Naive thymus-derived CD8-positive, alpha-beta T cell (primary cell): ENCODE measurements at regions not wholly inside any gene's neighbourhood (a gene's known extent, or its start where the extent isn't known, plus 50 kb on each side); places are given as distances from the start of the nearest gene placed in this dataset.

Experiments
- ATAC-seq, 2 donors: fragments of 150-1000 bp; cut with Tn5 transposase in 1 of 2; sonication (Bioruptor Pico), chemical (Tn5 transposase) in 1 of 2; 1 replicate in 1 of 2; 2 replicates in 1 of 2; pipeline ENCODE4 v1.10.0; 2021; ENCODE audit warnings: mild to moderate bottlenecking in 2 of 2, moderate library complexity in 2 of 2
- POLR2A ChIA-PET: fragments of 350-600 bp; sonication (Branson Sonifier 250); formaldehyde crosslinking; loops from one replicate; lab custom pipeline; 2021; ENCODE audit warnings: antibody characterized with exemption; lab: Charles Lee
- DNase-seq, 10 donors: peaks; one replicate each; pipeline versions ENCODE4 v3.0.0 to v3.0.0-alpha.2; 2020 to 2022
- H3K27ac Mint-ChIP-seq, 10 donors: one replicate each; pipeline ENCODE4 v1.8.0; 2020 to 2022; ENCODE audit warnings: mild to moderate bottlenecking in 10 of 10, mixed read lengths in 10 of 10, moderate library complexity in 4 of 10, inconsistent platforms in 1 of 10
- H3K27me3 Mint-ChIP-seq, 5 donors: one replicate each; pipeline ENCODE4 v1.8.0; 2021 to 2022; ENCODE audit warnings: mixed read lengths in 5 of 5
- H3K36me3 Mint-ChIP-seq, 3 donors: one replicate each; pipeline ENCODE4 v1.8.0; 2020 to 2022; ENCODE audit warnings: mixed read lengths in 3 of 3, mild to moderate bottlenecking in 2 of 3, inconsistent platforms in 1 of 3
- H3K4me1 Mint-ChIP-seq, 4 donors: one replicate each; pipeline ENCODE4 v1.8.0; 2021 to 2022; ENCODE audit warnings: mixed read lengths in 4 of 4
- H3K4me3 Mint-ChIP-seq, 10 donors: one replicate each; pipeline ENCODE4 v1.8.0; 2020 to 2022; ENCODE audit warnings: mild to moderate bottlenecking in 10 of 10, mixed read lengths in 10 of 10, moderate library complexity in 6 of 10, inconsistent platforms in 1 of 10
- H3K9me3 Mint-ChIP-seq, 9 donors: one replicate each; pipeline ENCODE4 v1.8.0; 2020 to 2022; ENCODE audit warnings: mixed read lengths in 9 of 9, mild to moderate bottlenecking in 3 of 9, inconsistent platforms in 1 of 9, moderate library complexity in 1 of 9

DNA sequence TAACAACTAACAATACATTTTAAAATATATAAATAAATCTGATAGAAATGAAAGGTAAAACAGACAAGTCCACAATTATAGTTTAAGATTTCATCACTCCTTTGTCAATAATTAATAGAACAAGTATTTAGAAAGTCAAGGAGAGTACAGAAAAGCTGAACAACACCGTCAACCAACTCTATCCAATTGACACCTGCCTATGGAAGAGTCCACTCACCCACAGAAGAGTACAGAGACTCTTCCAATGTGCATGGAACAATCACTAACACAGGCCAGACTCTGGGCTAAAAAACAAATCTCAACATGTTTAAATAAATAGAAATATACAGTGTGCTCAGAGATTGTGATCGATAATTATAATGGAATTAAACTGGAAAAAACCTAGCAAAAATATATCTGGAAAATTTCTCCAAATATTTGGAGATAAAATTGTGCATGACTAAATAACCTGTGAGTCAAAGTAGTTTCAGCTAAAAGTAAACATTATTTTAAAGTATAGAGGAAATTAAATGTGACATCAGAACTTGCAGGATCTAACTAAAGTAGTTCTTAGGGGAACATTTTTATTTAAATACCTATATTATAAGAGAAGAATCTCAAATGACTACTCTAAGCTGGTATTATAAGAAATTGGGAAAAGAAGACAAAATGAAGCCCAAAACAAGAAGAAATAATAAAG, 109.9 kb upstream of the EGFR start:
- ATAC-seq = no peak

DNA sequence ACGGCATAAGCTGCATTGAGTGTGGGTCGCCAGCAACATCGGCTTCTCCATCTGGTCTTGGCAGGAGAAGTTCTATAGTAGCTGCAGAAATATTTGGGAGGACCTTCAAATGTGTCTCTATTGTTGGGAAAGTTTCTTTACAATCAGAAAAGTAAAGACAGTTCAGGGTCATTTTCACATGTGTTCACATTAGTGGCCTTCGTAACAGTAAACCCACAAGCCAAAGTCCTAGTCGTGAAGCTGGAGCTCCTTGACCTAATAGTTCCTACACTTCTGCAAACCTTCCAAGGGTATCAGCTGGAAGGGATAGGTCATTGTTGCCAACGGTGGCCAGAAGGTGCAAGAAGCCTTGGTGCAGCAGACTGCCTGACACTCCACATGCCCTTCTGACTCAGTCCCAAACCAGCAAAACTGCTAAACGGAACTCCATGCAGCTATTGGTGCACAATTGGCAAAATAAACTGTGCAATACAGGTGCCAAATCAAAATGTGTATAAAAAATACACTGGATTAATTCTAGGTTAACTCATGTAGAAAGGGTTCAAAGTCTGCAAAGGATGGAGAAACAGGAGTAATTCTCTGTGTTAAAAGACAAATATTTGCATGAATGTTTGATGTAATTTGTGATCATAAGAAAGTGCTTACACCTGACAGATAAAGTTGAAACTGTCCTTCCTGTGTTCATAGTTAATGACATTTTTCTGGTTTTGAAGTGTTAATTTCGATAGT, 102.8 kb upstream of the EGFR start:
- no peak for DNase-seq
- no peak overlapping the region for H3K4me3 Mint-ChIP-seq
- POLR2A ChIA-PET = no interaction called here
- no peak overlapping the region for H3K27ac Mint-ChIP-seq
- no peaks in the 10 kb centered on the region for H3K4me1 Mint-ChIP-seq
- no peaks in the 10 kb centered on the region for H3K36me3 Mint-ChIP-seq
- no peak for ATAC-seq
- H3K9me3 Mint-ChIP-seq = peaks cover 0 to 5% (median 0%) of the 10 kb centered on the region in 9 donors
- peaks cover 0 to 6% (median 0%) of the 10 kb centered on the region in 5 donors for H3K27me3 Mint-ChIP-seq

More for the DNA sequence above, 109.9 kb upstream of the EGFR start:
- Mint-ChIP-seq H3K36me3 (peaks cover 0 to 1% (median 0%) of the 10 kb centered on the region in 3 donors), H3K27ac (no peak overlapping the region), H3K4me1 (no peaks in the 10 kb centered on the region), H3K27me3 (peaks cover 0 to 4% (median 0%) of the 10 kb centered on the region in 5 donors), H3K4me3 (no peak overlapping the region), H3K9me3 (peaks cover 0 to 21% (median 9%) of the 10 kb centered on the region in 9 donors)
- POLR2A ChIA-PET = no interaction called here
- no peak for DNase-seq

DNA sequence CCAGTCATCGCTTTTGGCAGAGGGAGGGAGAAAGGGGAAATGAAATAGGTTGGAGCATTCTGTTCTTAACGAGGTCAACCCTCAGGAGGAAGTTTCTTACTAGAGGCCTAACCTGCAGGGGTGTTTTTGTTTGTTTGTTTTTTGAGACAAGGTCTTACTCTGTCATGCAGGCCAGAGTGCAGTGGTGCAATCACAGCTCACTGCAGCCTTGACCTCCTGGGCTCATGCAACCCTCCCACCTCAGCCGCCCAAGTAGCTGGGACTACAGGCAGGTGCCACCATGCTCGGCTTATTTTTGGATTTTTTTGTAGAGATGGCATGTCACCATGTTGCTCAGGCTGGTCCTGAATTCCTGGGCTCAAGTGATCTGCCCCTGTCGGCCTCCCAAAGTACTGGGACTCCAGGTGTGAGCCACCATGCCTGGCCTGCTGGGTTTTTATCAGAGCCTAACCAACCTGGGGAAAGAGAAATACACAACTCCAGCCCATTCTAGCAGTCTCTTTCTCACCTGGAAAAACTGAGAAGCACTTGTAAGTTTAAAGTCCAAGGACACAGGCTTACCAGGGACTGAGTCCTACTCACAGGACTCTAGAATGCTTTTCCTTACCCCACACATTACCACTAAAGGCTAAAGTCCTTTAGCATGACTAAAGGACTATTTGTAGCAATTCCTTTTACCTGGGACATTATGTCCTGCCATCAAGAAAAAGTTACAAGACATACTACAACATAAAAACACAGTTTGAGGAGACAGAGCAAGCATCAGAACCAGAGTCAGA, 101.0 kb upstream of the EGFR start:
- Mint-ChIP-seq H3K4me1 (no peaks in the 10 kb centered on the region), H3K27ac (no peak overlapping the region), H3K4me3 (no peak overlapping the region), H3K27me3 (peaks cover 0 to 12% (median 0%) of the 10 kb centered on the region in 5 donors), H3K9me3 (peaks cover 0 to 9% (median 0%) of the 10 kb centered on the region in 9 donors), H3K36me3 (no peaks in the 10 kb centered on the region)
- POLR2A ChIA-PET = no interaction called here
- DNase-seq = no peak
- no peak for ATAC-seq

DNA sequence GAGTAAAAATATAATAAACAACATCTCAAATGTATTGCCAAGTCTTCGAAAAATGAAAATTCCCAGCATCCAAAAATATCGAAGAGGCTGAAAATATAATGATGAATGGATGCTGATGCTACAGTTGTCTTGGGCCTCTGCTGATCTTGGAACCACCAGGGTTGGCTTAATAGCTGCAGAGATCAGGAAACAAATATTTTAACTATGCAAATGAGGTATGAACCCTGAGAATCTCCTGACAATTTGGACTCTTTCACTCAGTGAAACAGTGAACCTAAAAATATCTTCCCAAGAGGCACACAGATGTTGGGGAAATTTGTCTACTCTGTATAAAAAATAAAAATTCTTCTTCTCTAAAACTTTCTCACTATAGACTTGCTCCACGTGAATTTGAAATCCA, 97.7 kb upstream of the EGFR start:
- Mint-ChIP-seq H3K4me3 (no peak overlapping the region), H3K36me3 (no peaks in the 10 kb centered on the region), H3K9me3 (peaks cover 0 to 19% (median 6%) of the 10 kb centered on the region in 9 donors), H3K27me3 (peaks cover 0 to 9% (median 1%) of the 10 kb centered on the region in 5 donors), H3K4me1 (no peaks in the 10 kb centered on the region), H3K27ac (no peak overlapping the region)
- ATAC-seq (no peak), DNase-seq (no peak)
- POLR2A ChIA-PET = no interaction called here

GRCh38 chr7:54931532-54931931, 87.3 kb upstream of the EGFR start:
- ATAC-seq = no peak
- POLR2A ChIA-PET = no interaction called here

GRCh38 chr7:54932818-54933543, 85.8 kb upstream of the EGFR start:
- ATAC-seq (no peak), DNase-seq (no peak)
- peaks cover 15 to 48% (median 24%) of the 10 kb centered on the region in 9 donors for H3K9me3 Mint-ChIP-seq
- POLR2A ChIA-PET = no interaction called here
- H3K4me1 Mint-ChIP-seq = peaks cover 0 to 16% (median 3%) of the 10 kb centered on the region in 4 donors
- H3K4me3 Mint-ChIP-seq = peak overlapping the region in 2 of 10 donors; percentile 19 to 39
- H3K27ac Mint-ChIP-seq = no peak overlapping the region
- H3K27me3 Mint-ChIP-seq = peaks cover 22 to 63% (median 33%) of the 10 kb centered on the region in 5 donors
- peaks cover 0 to 25% (median 2%) of the 10 kb centered on the region in 3 donors for H3K36me3 Mint-ChIP-seq

More at GRCh38 chr7:54931532-54931931, 87.3 kb upstream of the EGFR start:
- H3K27ac Mint-ChIP-seq = no peak overlapping the region
- peaks cover 21 to 48% (median 24%) of the 10 kb centered on the region in 9 donors for H3K9me3 Mint-ChIP-seq
- H3K36me3 Mint-ChIP-seq = peaks cover 0 to 25% (median 2%) of the 10 kb centered on the region in 3 donors
- peaks cover 0 to 16% (median 3%) of the 10 kb centered on the region in 4 donors for H3K4me1 Mint-ChIP-seq
- peaks cover 28 to 69% (median 34%) of the 10 kb centered on the region in 5 donors for H3K27me3 Mint-ChIP-seq
- DNase-seq = no peak
- H3K4me3 Mint-ChIP-seq = no peak overlapping the region

DNA sequence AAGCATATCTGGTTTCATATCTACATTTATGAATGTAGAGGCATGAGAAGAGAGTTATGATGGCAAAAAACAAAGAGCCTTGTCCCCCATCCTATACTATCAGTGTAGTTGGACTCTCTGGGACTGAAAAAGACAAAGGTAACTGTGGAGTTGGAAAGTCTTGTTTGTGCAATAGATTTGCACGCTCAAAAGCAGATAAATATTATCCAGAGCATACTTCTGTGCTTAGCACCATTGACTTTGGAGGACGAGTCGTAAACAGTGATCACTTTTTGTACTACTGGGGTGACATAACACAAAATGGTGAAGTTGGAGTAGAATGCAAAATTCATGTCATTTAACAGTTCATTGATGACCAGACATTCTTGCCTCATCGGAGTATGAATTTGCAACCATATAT, 85.2 kb upstream of the EGFR start:
- peaks cover 13 to 45% (median 24%) of the 10 kb centered on the region in 9 donors for H3K9me3 Mint-ChIP-seq
- H3K4me1 Mint-ChIP-seq = peaks cover 0 to 16% (median 3%) of the 10 kb centered on the region in 4 donors
- ATAC-seq (no peak), DNase-seq (no peak)
- H3K4me3 Mint-ChIP-seq = no peak overlapping the region
- H3K36me3 Mint-ChIP-seq = peaks cover 0 to 22% (median 2%) of the 10 kb centered on the region in 3 donors
- H3K27me3 Mint-ChIP-seq = peaks cover 20 to 57% (median 33%) of the 10 kb centered on the region in 5 donors
- no peak overlapping the region for H3K27ac Mint-ChIP-seq
- POLR2A ChIA-PET = no interaction called here

- Mint-ChIP-seq H3K4me1 (no peaks in the 10 kb centered on the region), H3K4me3 (no peak overlapping the region), H3K27ac (no peak overlapping the region), H3K9me3 (peaks cover 0 to 20% (median 7%) of the 10 kb centered on the region in 9 donors), H3K27me3 (peaks cover 1 to 15% (median 4%) of the 10 kb centered on the region in 5 donors), H3K36me3 (peaks cover 0 to 13% (median 0%) of the 10 kb centered on the region in 3 donors)
- POLR2A ChIA-PET = no interaction called here
- DNase-seq (no peak), ATAC-seq (no peak)
Observed at GRCh38 chr7:54940748-54941147, 78.1 kb upstream of the EGFR start.

GRCh38 chr7:54944179-54944578, 74.6 kb upstream of the EGFR start:
- H3K27me3 Mint-ChIP-seq = peaks cover 0 to 14% (median 3%) of the 10 kb centered on the region in 5 donors
- DNase-seq (no peak), ATAC-seq (no peak)
- H3K4me1 Mint-ChIP-seq = no peaks in the 10 kb centered on the region
- POLR2A ChIA-PET = no interaction called here
- H3K27ac Mint-ChIP-seq = no peak overlapping the region
- H3K36me3 Mint-ChIP-seq = peaks cover 0 to 13% (median 0%) of the 10 kb centered on the region in 3 donors
- peaks cover 0 to 20% (median 4%) of the 10 kb centered on the region in 9 donors for H3K9me3 Mint-ChIP-seq
- H3K4me3 Mint-ChIP-seq = no peak overlapping the region

- POLR2A ChIA-PET = no interaction called here
- no peak for ATAC-seq
Observed at GRCh38 chr7:54946271-54946670, 72.5 kb upstream of the EGFR start.

GRCh38 chr7:54946764-54947163, 72.1 kb upstream of the EGFR start:
- Mint-ChIP-seq H3K27ac (no peak overlapping the region), H3K4me3 (no peak overlapping the region), H3K36me3 (no peaks in the 10 kb centered on the region), H3K9me3 (peaks cover 0 to 26% (median 4%) of the 10 kb centered on the region in 9 donors), H3K27me3 (no peaks in the 10 kb centered on the region), H3K4me1 (no peaks in the 10 kb centered on the region)
- POLR2A ChIA-PET = no interaction called here
- ATAC-seq (no peak), DNase-seq (no peak)

More at GRCh38 chr7:54946271-54946670, 72.5 kb upstream of the EGFR start:
- H3K9me3 Mint-ChIP-seq = peaks cover 0 to 21% (median 2%) of the 10 kb centered on the region in 9 donors
- H3K27me3 Mint-ChIP-seq = peaks cover 0 to 2% (median 0%) of the 10 kb centered on the region in 5 donors
- H3K27ac Mint-ChIP-seq = no peak overlapping the region
- DNase-seq = no peak
- H3K4me1 Mint-ChIP-seq = no peaks in the 10 kb centered on the region
- H3K4me3 Mint-ChIP-seq = no peak overlapping the region
- no peaks in the 10 kb centered on the region for H3K36me3 Mint-ChIP-seq

GRCh38 chr7:54947266-54947665, 71.6 kb upstream of the EGFR start:
- POLR2A ChIA-PET = no interaction called here

More at GRCh38 chr7:54947266-54947665, 71.6 kb upstream of the EGFR start:
- H3K27ac Mint-ChIP-seq = no peak overlapping the region
- H3K36me3 Mint-ChIP-seq = no peaks in the 10 kb centered on the region
- no peaks in the 10 kb centered on the region for H3K4me1 Mint-ChIP-seq
- H3K4me3 Mint-ChIP-seq = no peak overlapping the region
- no peak for ATAC-seq
- peaks cover 0 to 26% (median 4%) of the 10 kb centered on the region in 9 donors for H3K9me3 Mint-ChIP-seq
- no peak for DNase-seq
- H3K27me3 Mint-ChIP-seq = no peaks in the 10 kb centered on the region
